Stimulated activated CD8-positive, alpha-beta memory T cell treated with anti-CD3 and anti-CD28 coated beads, Interleukin-4, amount 100 ng/mL, for 48 hours (primary cell): ENCODE measurements at regions not wholly inside any gene's neighbourhood (a gene's known extent, or its start where the extent isn't known, plus 50 kb on each side); places are given as distances from the start of the nearest gene placed in this dataset.
A peak's percentile ranks its signal among the peaks of the same experiment; 100 is the strongest.
"Not testable (repeated sequence)": the region's sequence is repeated elsewhere in the genome, so short reads cannot be mapped to it uniquely, and the experiment has no call there.

Experiments
- DNase-seq: peaks from one replicate; pipeline ENCODE4 v3.0.0-alpha.2; 2020

- not testable (repeated sequence) for DNase-seq
These were observed 103.7 kb upstream of the NBPF26 start for GRCh38 chr1:120619867-120620692.

- DNase-seq, result not testable (repeated sequence)
These were observed 103.1 kb upstream of the NBPF26 start for GRCh38 chr1:120620693-120620969.

GRCh38 chr1:120621278-120621677 is 102.5 kb upstream of the NBPF26 start:
- not testable (repeated sequence) for DNase-seq

GRCh38 chr1:120623539-120623938 is 100.2 kb upstream of the NBPF26 start:
- not testable (repeated sequence) for DNase-seq

- DNase-seq, result not testable (repeated sequence)
These were observed 99.1 kb upstream of the NBPF26 start for GRCh38 chr1:120624565-120625064.

GRCh38 chr1:120629832-120630455 is 93.8 kb upstream of the NBPF26 start:
- not testable (repeated sequence) for DNase-seq

DNA sequence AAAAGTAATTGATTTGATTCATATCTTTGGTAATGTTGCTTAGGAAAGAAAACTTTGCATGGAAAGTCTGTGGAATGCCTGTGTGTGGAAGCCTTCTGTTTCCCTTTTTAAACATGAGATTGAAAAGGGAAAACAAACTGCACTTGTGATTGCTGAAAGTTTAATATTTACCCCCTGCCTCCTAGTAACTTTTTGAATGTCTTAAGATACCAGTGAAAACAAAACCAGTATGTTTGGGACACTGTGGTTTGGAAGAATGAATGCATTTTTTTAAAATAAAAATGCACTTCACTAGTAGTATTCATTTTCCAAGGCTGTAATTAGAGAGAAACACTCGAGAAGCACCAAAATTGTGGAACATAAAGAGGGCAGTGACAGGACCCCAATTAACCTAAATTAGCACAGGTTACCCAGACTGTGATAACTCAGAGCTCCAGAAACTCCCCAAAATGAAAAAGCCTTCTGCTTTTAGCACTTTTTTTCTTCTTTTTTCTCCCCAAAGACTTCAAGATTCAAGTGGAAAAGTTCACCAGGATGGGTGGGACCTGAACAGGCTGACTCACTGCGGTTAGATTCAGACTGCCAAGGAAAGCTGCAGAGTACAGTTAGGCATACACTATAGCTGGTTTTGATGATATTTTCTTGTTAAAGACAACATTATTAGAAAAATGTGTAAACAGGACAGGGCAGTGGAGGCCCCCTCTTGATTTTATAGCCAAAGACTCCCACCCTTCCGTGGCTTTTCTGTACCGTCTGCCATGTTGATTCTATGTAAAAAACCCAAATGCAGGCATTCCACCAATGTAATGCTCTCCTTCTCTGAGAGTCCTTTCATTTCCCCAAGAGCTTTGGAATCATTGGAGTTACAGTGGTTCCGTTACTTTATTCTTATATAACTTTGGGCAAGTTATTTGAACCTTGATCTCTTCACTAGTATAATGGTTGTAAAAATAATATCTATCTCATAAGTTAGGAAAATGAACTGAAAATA is 88.6 kb upstream of the NBPF26 start:
- DNase-seq, result not testable (repeated sequence)

DNA sequence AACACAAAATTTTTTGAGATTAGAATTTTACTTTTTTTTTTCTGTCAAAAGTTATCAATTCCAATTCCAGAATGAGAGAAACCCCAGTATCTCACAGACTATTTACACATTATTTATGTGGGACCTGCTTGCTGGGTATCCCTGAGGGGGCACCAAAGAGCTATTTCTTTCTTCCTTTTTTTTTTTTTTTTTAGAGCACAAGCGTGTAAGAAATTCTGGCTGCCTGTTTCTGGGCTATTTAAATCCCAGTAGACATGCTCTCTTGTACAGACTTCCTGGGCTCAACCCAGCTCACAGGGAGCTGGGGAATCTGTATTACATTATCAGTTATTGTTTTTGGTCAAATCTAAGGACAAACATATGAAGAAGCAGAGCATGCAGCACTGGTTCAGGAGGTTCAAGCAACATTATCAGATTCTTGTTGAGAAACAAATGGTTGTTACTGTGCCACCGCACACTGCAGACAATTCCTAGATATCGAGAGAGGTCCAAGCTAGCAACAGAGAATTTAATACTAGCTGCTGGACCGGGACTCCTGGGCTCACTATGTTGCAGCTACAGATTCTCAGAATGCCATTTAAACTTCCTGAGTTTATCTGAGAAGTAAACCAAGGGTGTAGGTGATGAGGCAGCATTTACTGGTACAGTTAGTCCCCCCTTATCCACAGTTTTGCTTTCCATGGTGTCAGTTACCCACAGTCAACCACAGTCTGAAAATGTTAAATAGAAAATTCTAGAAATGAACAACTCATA is 83.3 kb upstream of the NBPF26 start:
- not testable (repeated sequence) for DNase-seq

- DNase-seq, result not testable (repeated sequence)
These were observed 82.8 kb upstream of the NBPF26 start for GRCh38 chr1:120641014-120641302.

DNA sequence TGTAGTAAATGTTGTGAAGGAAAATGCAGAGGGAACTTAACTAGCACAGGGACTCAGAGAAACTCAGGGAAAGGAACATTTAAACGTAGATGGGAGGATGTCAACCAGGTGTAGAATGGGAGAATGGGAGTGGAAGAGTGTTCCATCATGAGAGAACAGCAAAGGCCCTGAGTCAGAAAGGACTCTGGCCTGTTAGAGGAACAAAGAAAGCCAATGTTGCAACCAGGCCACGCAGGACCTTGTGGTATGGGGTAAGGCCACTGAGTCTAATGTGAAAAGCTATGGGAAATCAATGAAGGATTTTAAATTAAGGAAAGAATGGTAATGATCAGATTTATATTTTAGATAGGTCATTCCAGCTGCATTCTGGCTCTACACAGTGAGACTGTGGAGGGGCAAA is 76.6 kb upstream of the NBPF26 start:
- not testable (repeated sequence) for DNase-seq

DNA sequence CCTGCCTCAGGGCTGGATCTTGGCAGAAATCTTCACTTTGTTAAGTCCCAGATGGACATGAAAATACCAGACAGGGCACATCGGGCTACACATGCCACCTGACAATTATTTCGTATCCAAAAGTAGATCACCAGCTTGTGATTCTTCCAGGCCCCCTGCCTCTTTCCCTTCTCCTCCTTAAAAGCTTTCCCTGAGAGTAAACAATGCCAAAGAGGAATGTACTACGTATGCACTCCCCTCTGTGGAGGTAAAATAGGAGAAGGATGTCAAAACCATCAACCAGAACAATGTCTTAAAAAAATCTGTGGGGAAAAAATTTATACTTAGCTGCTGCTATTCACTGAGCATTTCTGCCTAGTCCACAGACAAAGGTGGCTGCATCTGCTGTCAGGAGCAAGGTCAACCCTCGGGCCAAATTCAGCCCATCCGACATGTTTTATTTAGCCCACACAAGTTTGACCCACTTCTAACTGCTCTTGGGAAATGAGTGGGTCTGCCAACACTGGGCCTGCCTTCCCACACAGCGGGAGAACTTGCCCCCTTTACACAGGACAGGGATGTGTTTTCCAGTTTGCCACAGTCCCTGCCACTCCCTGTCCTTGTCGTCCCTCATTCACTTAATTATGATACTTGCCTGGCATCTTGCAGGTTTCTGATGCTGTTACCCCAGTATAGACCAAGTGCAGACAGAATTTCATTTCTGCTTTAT is 74.7 kb upstream of the NBPF26 start:
- DNase-seq, result not testable (repeated sequence)

DNA sequence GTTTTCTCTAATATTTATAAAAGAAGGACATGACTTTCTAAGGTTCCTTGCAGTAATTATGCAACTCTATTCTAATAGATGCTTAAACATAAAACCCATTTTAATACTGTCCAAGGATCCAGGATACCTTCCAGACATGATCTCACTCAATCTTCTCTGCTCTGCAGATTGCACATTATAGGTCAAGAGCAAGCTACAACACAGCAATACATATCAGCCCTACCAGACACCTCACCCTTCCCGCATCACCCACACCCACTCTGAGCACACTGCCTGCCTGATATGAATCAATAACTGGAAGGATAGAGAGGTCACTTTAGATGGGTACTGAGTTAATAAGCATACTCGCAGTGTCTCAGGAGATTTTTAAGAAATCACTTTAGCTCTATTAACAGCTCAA is 74.0 kb upstream of the NBPF26 start:
- DNase-seq, result not testable (repeated sequence)

GRCh38 chr1:120654114-120654513 is 69.6 kb upstream of the NBPF26 start:
- not testable (repeated sequence) for DNase-seq

DNA sequence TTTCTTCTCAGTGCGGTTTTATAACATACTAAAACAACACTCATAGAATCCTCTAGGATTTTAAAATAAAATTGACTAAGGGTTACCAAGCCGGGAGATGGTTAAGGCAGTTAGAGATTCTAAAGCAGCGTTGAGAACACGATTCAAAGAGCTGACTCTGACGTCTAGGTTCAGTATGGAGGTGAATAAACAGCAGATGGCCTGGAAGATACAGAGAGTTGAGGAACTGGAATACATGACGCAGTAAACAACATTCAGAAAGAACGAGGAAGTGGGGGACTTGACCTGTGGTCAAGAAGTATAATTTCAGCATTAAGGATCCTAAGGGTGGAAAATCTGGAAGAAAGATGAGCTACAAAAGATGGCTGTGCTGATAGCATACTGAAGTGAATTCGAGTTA is 68.4 kb upstream of the NBPF26 start:
- not testable (repeated sequence) for DNase-seq

DNA sequence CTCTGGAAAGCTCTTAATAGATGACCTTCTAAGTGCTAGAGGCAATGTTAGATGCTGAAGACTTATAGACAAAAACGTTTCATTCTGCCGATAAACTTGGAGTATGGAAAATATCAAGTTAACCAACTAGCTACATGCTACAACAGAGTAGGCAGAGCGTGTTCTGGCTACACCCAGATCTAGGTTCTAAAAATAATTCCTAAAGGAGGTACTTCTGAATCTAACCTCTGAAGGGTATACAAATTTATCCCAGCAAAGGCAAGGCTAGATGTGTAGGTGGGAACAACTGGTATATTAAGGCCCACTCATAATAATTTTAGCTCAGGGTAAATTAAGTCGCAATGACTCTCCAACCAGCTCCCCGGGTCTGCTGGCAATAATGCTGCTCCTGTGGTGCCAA is 67.6 kb upstream of the NBPF26 start:
- DNase-seq, result not testable (repeated sequence)

DNA sequence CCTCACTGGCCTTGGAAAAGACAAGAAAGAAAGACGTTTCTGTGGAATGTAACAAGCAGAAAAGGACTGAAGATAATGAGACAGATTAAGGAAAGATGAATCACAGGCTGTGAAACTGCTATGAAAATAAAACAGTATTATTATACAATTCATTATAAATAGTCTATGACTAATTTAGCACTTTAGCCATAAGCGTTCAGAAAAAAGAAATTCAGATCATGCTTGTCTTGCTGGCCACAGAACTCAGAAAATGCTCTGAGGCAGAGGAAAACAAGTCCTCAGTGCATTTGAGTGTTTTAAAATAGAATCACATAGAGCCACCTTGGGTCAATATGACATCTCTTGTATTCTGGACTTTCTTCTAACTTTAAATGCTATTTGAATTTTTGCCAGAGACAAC is 65.9 kb upstream of the NBPF26 start:
- not testable (repeated sequence) for DNase-seq

DNA sequence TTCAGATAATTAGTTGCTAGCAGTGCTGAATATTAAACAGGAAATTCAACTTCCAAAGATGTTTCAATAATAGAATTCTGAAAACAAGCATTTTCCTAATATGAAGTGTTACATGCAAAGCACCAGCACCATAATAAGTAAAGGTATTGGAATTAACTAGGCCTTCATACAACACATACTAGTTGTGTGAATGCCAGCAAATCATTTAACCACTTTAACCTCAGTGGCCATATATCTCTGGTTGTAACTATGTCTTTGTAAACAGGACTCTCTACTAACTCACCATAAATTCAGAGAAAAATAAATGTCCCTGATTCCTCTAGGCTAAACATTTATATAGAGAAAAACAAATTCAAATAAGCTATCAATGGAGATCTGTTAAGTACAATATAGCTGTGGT is 65.1 kb upstream of the NBPF26 start:
- DNase-seq, result not testable (repeated sequence)

DNA sequence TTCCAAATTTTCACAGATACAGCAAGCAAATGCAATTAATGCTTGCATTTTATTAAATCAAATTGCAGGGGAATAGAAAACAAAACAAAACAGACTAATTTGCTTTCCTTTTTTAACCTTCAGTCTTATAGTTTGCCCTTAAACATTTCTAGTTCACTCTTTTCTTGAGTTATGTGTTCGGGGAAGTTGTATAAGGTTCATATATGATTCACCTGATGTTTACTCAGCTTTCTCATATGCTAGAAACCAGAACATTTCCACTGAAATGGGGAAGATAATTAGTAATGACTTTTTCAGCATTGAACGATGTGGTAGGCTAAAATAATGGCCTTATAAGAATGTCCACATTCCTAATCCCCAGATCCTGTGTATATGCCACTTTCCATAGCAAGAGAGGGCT is 64.6 kb upstream of the NBPF26 start:
- not testable (repeated sequence) for DNase-seq

- DNase-seq, result not testable (repeated sequence)
These were observed 59.1 kb upstream of the NBPF26 start for GRCh38 chr1:120664376-120665249.

GRCh38 chr1:120665250-120665577 is 58.5 kb upstream of the NBPF26 start:
- peak; percentile 22 for DNase-seq

- not testable (repeated sequence) for DNase-seq
These were observed 55.6 kb upstream of the NBPF26 start for GRCh38 chr1:120668187-120668586.
